SK-N-SH (cell line): ENCODE measurements at regions not wholly inside any gene's neighbourhood (a gene's known extent, or its start where the extent isn't known, plus 50 kb on each side); places are given as distances from the start of the nearest gene placed in this dataset.

Experiments
- CTCF ChIA-PET: fragments of 300-600, 350-600 bp; formaldehyde crosslinking; extraction: SDS; loops from one replicate; lab custom pipeline; 2021; lab: Yijun Ruan, JAX
- POLR2A ChIA-PET: fragments of 350-600 bp; sonication (Branson Sonifier 250); formaldehyde crosslinking; extraction: SDS; loops from one replicate; lab custom pipeline; 2020; ENCODE audit warnings: antibody characterized with exemption, inconsistent platforms; lab: Yijun Ruan, JAX
- DNase-seq: peaks from one replicate; pipeline ENCODE4 v3.0.0; 2012
- H2AFZ ChIP-seq: fragments of 200-600 bp; sonication (generic); 2 replicates; pipeline ENCODE4 v1.8.1; 2016; ENCODE audit warnings: antibody characterized with exemption, mild to moderate bottlenecking, low read depth
- H3F3A ChIP-seq: fragments of 200-600 bp; sonication (generic); replicated peaks from 2 replicates; pipeline ENCODE3; 2016; ENCODE audit warnings: antibody characterized with exemption, mild to moderate bottlenecking; ENCODE audit not compliant: insufficient read depth
- H3K27ac ChIP-seq, 2 experiments: fragments of 200-500 bp in 1 of 2; fragments of 200-600 bp in 1 of 2; sonication (Bioruptor generic) in 1 of 2; sonication (generic), shearing (Covaris generic) in 1 of 2; 2 replicates each; pipeline versions ENCODE4 v1.5.1 to v1.6.1; 2014 to 2016; ENCODE audit warnings: low read depth in 2 of 2, inconsistent platforms in 1 of 2, low read length in 1 of 2, mild to moderate bottlenecking in 1 of 2, mixed read lengths in 1 of 2
- H3K27me3 ChIP-seq: fragments of 200-600 bp; sonication (generic), shearing (Covaris generic); 2 replicates; pipeline ENCODE4 v1.6.1; 2016; ENCODE audit warnings: mixed run types; ENCODE audit not compliant: insufficient read depth
- H3K36me3 ChIP-seq, 2 experiments: fragments of 200-500 bp in 1 of 2; fragments of 200-600 bp in 1 of 2; sonication (Bioruptor generic) in 1 of 2; sonication (generic) in 1 of 2; replicated peaks in 1 of 2; 2 replicates each; pipeline versions ENCODE3 to v1.5.1; 2014 to 2016; ENCODE audit warnings: low read length in 1 of 2, mild to moderate bottlenecking in 1 of 2; ENCODE audit not compliant: insufficient read depth in 2 of 2, control insufficient read depth in 1 of 2
- H3K4me1 ChIP-seq, 2 experiments: fragments of 200-500 bp in 1 of 2; fragments of 200-600 bp in 1 of 2; sonication (Bioruptor generic) in 1 of 2; sonication (generic), shearing (Covaris generic) in 1 of 2; 2 replicates each; pipeline versions ENCODE4 v1.5.1 to v1.6.1; 2014 to 2016; ENCODE audit warnings: low read depth in 1 of 2, low read length in 1 of 2, mixed run types in 1 of 2; ENCODE audit not compliant: insufficient read depth in 2 of 2, control insufficient read depth in 1 of 2
- H3K4me2 ChIP-seq: fragments of 200-600 bp; sonication (generic), shearing (Covaris generic); 2 replicates; pipeline ENCODE4 v1.6.1; 2017; ENCODE audit warnings: mixed run types
- H3K4me3 ChIP-seq, 2 experiments: fragments of 200-500 bp in 1 of 2; fragments of 200-600 bp in 1 of 2; sonication (Bioruptor generic) in 1 of 2; sonication (generic), shearing (Covaris generic) in 1 of 2; 2 replicates each; pipeline versions ENCODE4 v1.5.1 to v1.8.1; 2014 to 2016; ENCODE audit warnings: low read depth in 2 of 2, inconsistent platforms in 1 of 2, low read length in 1 of 2, mild to moderate bottlenecking in 1 of 2, mixed read lengths in 1 of 2, moderate library complexity in 1 of 2
- H3K79me2 ChIP-seq: fragments of 200-600 bp; sonication (generic); 2 replicates; pipeline ENCODE4 v1.8.1; 2017; ENCODE audit warnings: mild to moderate bottlenecking; ENCODE audit not compliant: insufficient read depth
- H3K9ac ChIP-seq: fragments of 200-600 bp; sonication (generic); 2 replicates; pipeline ENCODE4 v1.6.1; 2017; ENCODE audit warnings: mixed run types
- H3K9me2 ChIP-seq: fragments of 200-600 bp; sonication (generic); 2 replicates; pipeline ENCODE4 v1.6.1; 2017; ENCODE audit warnings: mixed run types
- H3K9me3 ChIP-seq: fragments of 200-600 bp; sonication (generic); 2 replicates; pipeline ENCODE4 v1.6.1; 2017; ENCODE audit warnings: mixed run types, mild to moderate bottlenecking, moderate library complexity
- H4K20me1 ChIP-seq: fragments of 200-600 bp; sonication (generic); 2 replicates; pipeline ENCODE4 v1.6.1; 2017; ENCODE audit warnings: mild to moderate bottlenecking, mixed run types; ENCODE audit not compliant: insufficient read depth
- FOSL2 ChIP-seq: IDR thresholded peaks from 2 replicates; pipeline ENCODE4 v1.4.0; 2012; ENCODE audit warnings: low read depth, mild to moderate bottlenecking, moderate library complexity, borderline replicate concordance
- FOXJ3 ChIP-seq: sonication (generic); formaldehyde crosslinking; IDR thresholded peaks from 2 replicates; pipeline ENCODE4 v1.5.1; 2020; ENCODE audit warnings: mild to moderate bottlenecking, missing genetic modification reagents
- GATA2 ChIP-seq: sonication (generic); formaldehyde crosslinking; IDR thresholded peaks from 2 replicates; pipeline ENCODE4 v1.5.0; 2020; ENCODE audit warnings: mild to moderate bottlenecking, missing genetic modification reagents
- MXI1 ChIP-seq: IDR thresholded peaks from 2 replicates; pipeline ENCODE4 v1.6.1; 2012; ENCODE audit warnings: mild to moderate bottlenecking, low read depth, low read length, improper control_type of control experiment
- NFIC ChIP-seq: IDR thresholded peaks from 2 replicates; pipeline ENCODE4 v1.4.0; 2012; ENCODE audit warnings: borderline replicate concordance
- NRF1 ChIP-seq: IDR thresholded peaks from 2 replicates; pipeline ENCODE4 v1.6.1; 2012; ENCODE audit warnings: low read depth, mild to moderate bottlenecking, low read length
- POLR2AphosphoS5 ChIP-seq: IDR thresholded peaks from 2 replicates; pipeline ENCODE4 v1.6.1; 2012; ENCODE audit warnings: low read depth, low read length
- RAD21 ChIP-seq: IDR thresholded peaks from 2 replicates; pipeline ENCODE4 v1.6.1; 2012; ENCODE audit warnings: mild to moderate bottlenecking, low read length
- RXRA ChIP-seq: IDR thresholded peaks from 2 replicates; pipeline ENCODE4 v1.4.0; 2012; ENCODE audit warnings: low read depth, mild to moderate bottlenecking, borderline replicate concordance
- SMC3 ChIP-seq: IDR thresholded peaks from 2 replicates; pipeline ENCODE4 v1.6.1; 2012; ENCODE audit warnings: low read depth, low read length, improper control_type of control experiment
- TEAD4 ChIP-seq: IDR thresholded peaks from 2 replicates; pipeline ENCODE4 v1.4.0; 2012; ENCODE audit warnings: mild to moderate bottlenecking, borderline replicate concordance; ENCODE audit not compliant: insufficient read depth
- WGBS: methylation state at CpG from one replicate; pipeline ENCODE4 v1.1.6; 2017; ENCODE audit warnings: low lambda C conversion rate; 5-methylcytosine and 5-hydroxymethylcytosine counted together
- TF ChIP-seq, protein P1 (sequence below): fragments of 200-600 bp; sonication (generic); IDR thresholded peaks from 2 replicates; pipeline ENCODE4 v1.6.1; 2017; ENCODE audit warnings: antibody characterized with exemption, mild to moderate bottlenecking, moderate library complexity
- TF ChIP-seq, protein P2 (sequence below): IDR thresholded peaks from 2 replicates; pipeline ENCODE4 v1.4.0; 2012; ENCODE audit warnings: low read depth
- TF ChIP-seq, protein P3 (sequence below): IDR thresholded peaks from 2 replicates; pipeline ENCODE4 v1.6.1; 2012; ENCODE audit warnings: mild to moderate bottlenecking, low read depth, low read length, moderate library complexity
- TF ChIP-seq, protein P4 (sequence below): IDR thresholded peaks from 2 replicates; pipeline ENCODE4 v1.4.0; 2012; ENCODE audit warnings: low read depth, borderline replicate concordance

DNA sequence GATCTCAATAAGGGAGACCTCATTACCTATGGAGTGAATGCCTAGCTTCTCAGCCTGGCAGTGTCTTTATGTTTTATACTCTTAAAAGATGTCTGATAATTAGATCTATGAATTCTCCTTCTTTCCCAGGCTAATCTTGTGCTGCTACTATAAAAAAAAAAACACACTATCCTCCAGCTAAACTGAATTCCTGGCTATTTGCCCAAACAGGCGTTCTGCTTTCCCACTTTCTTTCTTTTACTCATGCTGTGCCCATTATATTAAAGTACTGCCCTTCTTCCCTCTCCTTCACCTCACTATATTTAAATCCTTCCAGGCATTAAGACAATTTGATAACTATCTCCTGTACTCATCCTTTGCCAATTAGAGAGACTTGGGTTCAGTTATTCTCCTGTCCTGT is 1134.9 kb downstream of the ROBO2 start (continued):
- TF ChIP-seq, protein P1, sequence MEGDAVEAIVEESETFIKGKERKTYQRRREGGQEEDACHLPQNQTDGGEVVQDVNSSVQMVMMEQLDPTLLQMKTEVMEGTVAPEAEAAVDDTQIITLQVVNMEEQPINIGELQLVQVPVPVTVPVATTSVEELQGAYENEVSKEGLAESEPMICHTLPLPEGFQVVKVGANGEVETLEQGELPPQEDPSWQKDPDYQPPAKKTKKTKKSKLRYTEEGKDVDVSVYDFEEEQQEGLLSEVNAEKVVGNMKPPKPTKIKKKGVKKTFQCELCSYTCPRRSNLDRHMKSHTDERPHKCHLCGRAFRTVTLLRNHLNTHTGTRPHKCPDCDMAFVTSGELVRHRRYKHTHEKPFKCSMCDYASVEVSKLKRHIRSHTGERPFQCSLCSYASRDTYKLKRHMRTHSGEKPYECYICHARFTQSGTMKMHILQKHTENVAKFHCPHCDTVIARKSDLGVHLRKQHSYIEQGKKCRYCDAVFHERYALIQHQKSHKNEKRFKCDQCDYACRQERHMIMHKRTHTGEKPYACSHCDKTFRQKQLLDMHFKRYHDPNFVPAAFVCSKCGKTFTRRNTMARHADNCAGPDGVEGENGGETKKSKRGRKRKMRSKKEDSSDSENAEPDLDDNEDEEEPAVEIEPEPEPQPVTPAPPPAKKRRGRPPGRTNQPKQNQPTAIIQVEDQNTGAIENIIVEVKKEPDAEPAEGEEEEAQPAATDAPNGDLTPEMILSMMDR: no peak
- TF ChIP-seq NRF1: no peak
- TF ChIP-seq SMC3: no peak
- TF ChIP-seq, protein P2, sequence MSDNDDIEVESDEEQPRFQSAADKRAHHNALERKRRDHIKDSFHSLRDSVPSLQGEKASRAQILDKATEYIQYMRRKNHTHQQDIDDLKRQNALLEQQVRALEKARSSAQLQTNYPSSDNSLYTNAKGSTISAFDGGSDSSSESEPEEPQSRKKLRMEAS: no peak
- TF ChIP-seq FOSL2: no peak
- no peak for TF ChIP-seq NFIC
- no peak for TF ChIP-seq MXI1

DNA sequence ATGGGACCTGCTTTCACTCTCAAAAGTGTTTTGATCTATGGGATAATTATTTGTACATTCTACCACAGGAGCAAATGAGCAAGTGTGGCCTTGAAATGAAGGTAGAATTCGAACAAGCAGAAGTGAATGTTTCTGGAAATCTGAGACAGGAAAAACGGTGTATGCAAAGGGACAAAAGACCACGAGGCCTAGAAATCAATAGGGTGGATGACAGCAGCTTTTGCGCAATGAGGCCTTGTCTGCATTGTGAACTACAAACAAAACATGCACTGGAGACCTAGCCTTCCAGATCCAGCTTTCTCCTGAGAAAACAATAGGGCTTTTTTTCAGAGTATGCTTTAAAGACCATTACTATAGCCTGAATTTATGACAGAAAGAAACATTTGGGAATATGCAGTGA is 1137.0 kb downstream of the ROBO2 start:
- Histone ChIP-seq H3F3A (no peaks in the 10 kb centered on the region), H3K27ac (no peak overlapping the region), H2AFZ (no peak overlapping the region), H3K4me3 (no peak overlapping the region), H3K36me3 (no peaks in the 10 kb centered on the region), H3K4me1 (no peaks in the 10 kb centered on the region), H3K79me2 (no peaks in the 10 kb centered on the region)
- POLR2A ChIA-PET: no interaction called here
- 46% methylated on average over 4 of the region's 4 CpGs for WGBS
- TF ChIP-seq FOSL2: no peak
- TF ChIP-seq, protein P2: no peak
- TF ChIP-seq, protein P3, sequence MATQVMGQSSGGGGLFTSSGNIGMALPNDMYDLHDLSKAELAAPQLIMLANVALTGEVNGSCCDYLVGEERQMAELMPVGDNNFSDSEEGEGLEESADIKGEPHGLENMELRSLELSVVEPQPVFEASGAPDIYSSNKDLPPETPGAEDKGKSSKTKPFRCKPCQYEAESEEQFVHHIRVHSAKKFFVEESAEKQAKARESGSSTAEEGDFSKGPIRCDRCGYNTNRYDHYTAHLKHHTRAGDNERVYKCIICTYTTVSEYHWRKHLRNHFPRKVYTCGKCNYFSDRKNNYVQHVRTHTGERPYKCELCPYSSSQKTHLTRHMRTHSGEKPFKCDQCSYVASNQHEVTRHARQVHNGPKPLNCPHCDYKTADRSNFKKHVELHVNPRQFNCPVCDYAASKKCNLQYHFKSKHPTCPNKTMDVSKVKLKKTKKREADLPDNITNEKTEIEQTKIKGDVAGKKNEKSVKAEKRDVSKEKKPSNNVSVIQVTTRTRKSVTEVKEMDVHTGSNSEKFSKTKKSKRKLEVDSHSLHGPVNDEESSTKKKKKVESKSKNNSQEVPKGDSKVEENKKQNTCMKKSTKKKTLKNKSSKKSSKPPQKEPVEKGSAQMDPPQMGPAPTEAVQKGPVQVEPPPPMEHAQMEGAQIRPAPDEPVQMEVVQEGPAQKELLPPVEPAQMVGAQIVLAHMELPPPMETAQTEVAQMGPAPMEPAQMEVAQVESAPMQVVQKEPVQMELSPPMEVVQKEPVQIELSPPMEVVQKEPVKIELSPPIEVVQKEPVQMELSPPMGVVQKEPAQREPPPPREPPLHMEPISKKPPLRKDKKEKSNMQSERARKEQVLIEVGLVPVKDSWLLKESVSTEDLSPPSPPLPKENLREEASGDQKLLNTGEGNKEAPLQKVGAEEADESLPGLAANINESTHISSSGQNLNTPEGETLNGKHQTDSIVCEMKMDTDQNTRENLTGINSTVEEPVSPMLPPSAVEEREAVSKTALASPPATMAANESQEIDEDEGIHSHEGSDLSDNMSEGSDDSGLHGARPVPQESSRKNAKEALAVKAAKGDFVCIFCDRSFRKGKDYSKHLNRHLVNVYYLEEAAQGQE: no peak
- TF ChIP-seq TEAD4: no peak
- TF ChIP-seq MXI1: no peak
- no peak for TF ChIP-seq FOXJ3 (CRISPR knock-in tag)
- TF ChIP-seq, protein P4, sequence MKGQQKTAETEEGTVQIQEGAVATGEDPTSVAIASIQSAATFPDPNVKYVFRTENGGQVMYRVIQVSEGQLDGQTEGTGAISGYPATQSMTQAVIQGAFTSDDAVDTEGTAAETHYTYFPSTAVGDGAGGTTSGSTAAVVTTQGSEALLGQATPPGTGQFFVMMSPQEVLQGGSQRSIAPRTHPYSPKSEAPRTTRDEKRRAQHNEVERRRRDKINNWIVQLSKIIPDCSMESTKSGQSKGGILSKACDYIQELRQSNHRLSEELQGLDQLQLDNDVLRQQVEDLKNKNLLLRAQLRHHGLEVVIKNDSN: no peak
- TF ChIP-seq RXRA: no peak
- no peak for TF ChIP-seq GATA2 (CRISPR knock-in tag)
- TF ChIP-seq POLR2AphosphoS5: no peak
- TF ChIP-seq RAD21: no peak
- TF ChIP-seq, all 33 proteins: peak for 0
- Histone ChIP-seq H3K27me3 (no peaks in the 10 kb centered on the region), H4K20me1 (no peaks in the 10 kb centered on the region), H3K9me3 (no peaks in the 10 kb centered on the region), H3K4me2 (no peak overlapping the region), H3K9me2 (no peaks in the 10 kb centered on the region), H3K9ac (no peak overlapping the region)
- CTCF ChIA-PET: no interaction called here
- DNase-seq: no peak
